Lung (tissue), 11 donors: ENCODE measurements at regions not wholly inside any gene's neighbourhood (a gene's known extent, or its start where the extent isn't known, plus 50 kb on each side); places are given as distances from the start of the nearest gene placed in this dataset.

Experiments
- ATAC-seq: fragments of 200-7000 bp; cut with Tn5 transposase; one replicate; pipeline ENCODE4 v1.9.1; 2020; ENCODE audit warnings: moderate number of reproducible peaks; ENCODE audit not compliant: insufficient read depth, low FRiP score
- DNase-seq, 3 donors: peaks; one replicate each; pipeline ENCODE4 v3.0.0-alpha.2; 2013 to 2017
- H3K27ac ChIP-seq, 2 donors: one replicate each; pipeline ENCODE4 v1.5.1; 2013; ENCODE audit warnings: mild to moderate bottlenecking in 2 of 2, moderate library complexity in 2 of 2, control low read depth in 1 of 2, inconsistent platforms in 1 of 2, low read depth in 1 of 2, low read length in 1 of 2
- H3K27me3 ChIP-seq, 3 donors: one replicate each; pipeline ENCODE4 v1.5.1; 2013; ENCODE audit warnings: low read length in 2 of 3; ENCODE audit not compliant: control insufficient read depth in 3 of 3, insufficient read depth in 3 of 3
- H3K36me3 ChIP-seq, 4 donors: one replicate each; pipeline ENCODE4 v1.5.1; 2013; ENCODE audit warnings: low read length in 4 of 4, mild to moderate bottlenecking in 1 of 4, moderate library complexity in 1 of 4; ENCODE audit not compliant: control insufficient read depth in 4 of 4, insufficient read depth in 4 of 4
- H3K4me1 ChIP-seq, 5 donors: one replicate each; pipeline ENCODE4 v1.5.1; 2013; ENCODE audit warnings: low read length in 5 of 5, mild to moderate bottlenecking in 2 of 5, moderate library complexity in 1 of 5; ENCODE audit not compliant: control insufficient read depth in 5 of 5, insufficient read depth in 5 of 5
- H3K4me3 ChIP-seq: one replicate; pipeline ENCODE4 v1.5.1; 2013; ENCODE audit warnings: mild to moderate bottlenecking, control low read depth, moderate library complexity
- H3K9ac ChIP-seq, 2 donors: one replicate each; pipeline ENCODE4 v1.5.1; 2013; ENCODE audit warnings: low read length in 2 of 2, control low read depth in 1 of 2; ENCODE audit not compliant: insufficient read depth in 1 of 2
- H3K9me3 ChIP-seq, 4 donors: one replicate each; pipeline ENCODE4 v1.5.1; 2013; ENCODE audit warnings: low read length in 3 of 4, mild to moderate bottlenecking in 1 of 4, moderate library complexity in 1 of 4; ENCODE audit not compliant: control insufficient read depth in 4 of 4, insufficient read depth in 3 of 4
- WGBS, 2 donors: extraction: QIAGEN DNeasy Blood & Tissue Kit; methylation state at CpG; one replicate each; pipeline ENCODE4 v1.1.7; 2013; 5-methylcytosine and 5-hydroxymethylcytosine counted together
- TF ChIP-seq, protein P1 (sequence below): IDR thresholded peaks from 2 replicates; pipeline ENCODE4 v1.5.1; 2012; ENCODE audit warnings: mild to moderate bottlenecking; ENCODE audit errors: control extremely low read depth, extremely low read depth
- donor health status: control.
- donor health status: control.
- donor health status: Bipolar disorder and iron deficiency.
- donor health status: healthy.
- donor health status: DM: yes; HTN: yes; CAD: no.

- Histone ChIP-seq H3K36me3 (no peaks in the 10 kb centered on the region), H3K27me3 (no peaks in the 10 kb centered on the region), H3K27ac (no peak overlapping the region), H3K4me3 (no peak overlapping the region), H3K9ac (no peak overlapping the region), H3K9me3 (peaks cover 0 to 15% (median 4%) of the 10 kb centered on the region in 4 donors), H3K4me1 (no peaks in the 10 kb centered on the region)
- WGBS, 2 donors, result 90 to 92% methylated on average over 1 of the region's 1 CpG
- TF ChIP-seq, protein P1, sequence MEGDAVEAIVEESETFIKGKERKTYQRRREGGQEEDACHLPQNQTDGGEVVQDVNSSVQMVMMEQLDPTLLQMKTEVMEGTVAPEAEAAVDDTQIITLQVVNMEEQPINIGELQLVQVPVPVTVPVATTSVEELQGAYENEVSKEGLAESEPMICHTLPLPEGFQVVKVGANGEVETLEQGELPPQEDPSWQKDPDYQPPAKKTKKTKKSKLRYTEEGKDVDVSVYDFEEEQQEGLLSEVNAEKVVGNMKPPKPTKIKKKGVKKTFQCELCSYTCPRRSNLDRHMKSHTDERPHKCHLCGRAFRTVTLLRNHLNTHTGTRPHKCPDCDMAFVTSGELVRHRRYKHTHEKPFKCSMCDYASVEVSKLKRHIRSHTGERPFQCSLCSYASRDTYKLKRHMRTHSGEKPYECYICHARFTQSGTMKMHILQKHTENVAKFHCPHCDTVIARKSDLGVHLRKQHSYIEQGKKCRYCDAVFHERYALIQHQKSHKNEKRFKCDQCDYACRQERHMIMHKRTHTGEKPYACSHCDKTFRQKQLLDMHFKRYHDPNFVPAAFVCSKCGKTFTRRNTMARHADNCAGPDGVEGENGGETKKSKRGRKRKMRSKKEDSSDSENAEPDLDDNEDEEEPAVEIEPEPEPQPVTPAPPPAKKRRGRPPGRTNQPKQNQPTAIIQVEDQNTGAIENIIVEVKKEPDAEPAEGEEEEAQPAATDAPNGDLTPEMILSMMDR, result no peak
- ATAC-seq (no peak), DNase-seq (no peak)
Measured at GRCh38 chr3:87977765-87978164, 81.0 kb downstream of the CGGBP1 start.

DNA sequence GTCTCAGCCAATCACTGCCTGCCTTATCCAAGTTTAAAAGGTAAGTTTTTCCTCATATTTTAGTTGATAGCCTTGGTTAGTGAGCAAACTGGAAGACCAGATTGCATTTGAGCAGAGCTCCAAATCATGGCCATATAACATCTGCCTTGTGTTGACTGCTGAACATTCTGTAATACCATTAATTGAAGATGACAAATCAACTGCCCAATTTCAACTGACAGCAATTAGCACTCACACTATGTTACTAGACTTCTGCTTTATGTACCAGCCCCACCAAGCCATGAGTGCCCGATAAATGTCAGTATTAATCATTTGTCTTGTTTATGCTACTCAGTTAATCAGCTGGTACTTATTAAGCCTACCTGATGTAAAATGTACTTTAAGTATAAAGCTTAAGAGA lies 83.1 kb downstream of the CGGBP1 start:
- 86 to 94% methylated on average over 1 of the region's 1 CpG for WGBS, 2 donors
- H3K4me3 ChIP-seq, result no peak overlapping the region
- H3K9ac ChIP-seq, result no peak overlapping the region
- DNase-seq, result no peak
- H3K27ac ChIP-seq, result no peak overlapping the region
- H3K27me3 ChIP-seq, result no peaks in the 10 kb centered on the region
- TF ChIP-seq, protein P1, result no peak
- H3K4me1 ChIP-seq, result no peaks in the 10 kb centered on the region
- no peaks in the 10 kb centered on the region for H3K36me3 ChIP-seq
- peaks cover 0 to 15% (median 4%) of the 10 kb centered on the region in 4 donors for H3K9me3 ChIP-seq
- no peak for ATAC-seq

- Histone ChIP-seq H3K9me3 (peaks cover 0 to 2% (median 0%) of the 10 kb centered on the region in 4 donors), H3K27me3 (no peaks in the 10 kb centered on the region), H3K9ac (no peak overlapping the region), H3K27ac (no peak overlapping the region), H3K36me3 (no peaks in the 10 kb centered on the region), H3K4me3 (no peak overlapping the region), H3K4me1 (no peaks in the 10 kb centered on the region)
- no peak for DNase-seq
- ATAC-seq, result no peak
- TF ChIP-seq, protein P1, result no peak
- 88 to 90% methylated on average over 5 of the region's 5 CpGs for WGBS, 2 donors
Measured at GRCh38 chr3:87973906-87974305, 84.9 kb downstream of the CGGBP1 start.

GRCh38 chr3:87969620-87970019 lies 89.2 kb downstream of the CGGBP1 start:
- no peak for ATAC-seq
- 88 to 91% methylated on average over 2 of the region's 2 CpGs for WGBS, 2 donors

More at GRCh38 chr3:87969620-87970019, 89.2 kb downstream of the CGGBP1 start:
- peaks cover 0 to 5% (median 0%) of the 10 kb centered on the region in 4 donors for H3K9me3 ChIP-seq
- H3K27ac ChIP-seq, result no peak overlapping the region
- H3K4me1 ChIP-seq, result no peaks in the 10 kb centered on the region
- no peaks in the 10 kb centered on the region for H3K36me3 ChIP-seq
- DNase-seq, result no peak
- TF ChIP-seq, protein P1, result no peak
- no peak overlapping the region for H3K9ac ChIP-seq
- H3K4me3 ChIP-seq, result no peak overlapping the region
- no peaks in the 10 kb centered on the region for H3K27me3 ChIP-seq
